PFSK-1 (cell line): ENCODE measurements at regions not wholly inside any gene's neighbourhood (a gene's known extent, or its start where the extent isn't known, plus 50 kb on each side); places are given as distances from the start of the nearest gene placed in this dataset.

Source experiments
- POLR2AphosphoS5 ChIP-seq: IDR thresholded peaks from 2 replicates; pipeline ENCODE4 v1.6.1; 2012; ENCODE audit warnings: low read depth, mild to moderate bottlenecking, control low read depth, low read length, moderate library complexity
- SIN3A ChIP-seq: IDR thresholded peaks from 2 replicates; pipeline ENCODE4 v1.6.1; 2012; ENCODE audit warnings: mild to moderate bottlenecking, low read length, moderate library complexity, borderline replicate concordance; ENCODE audit not compliant: insufficient read depth
- TAF1 ChIP-seq: IDR thresholded peaks from 2 replicates; pipeline ENCODE4 v1.6.1; 2012; ENCODE audit warnings: low read length, control low read depth, borderline replicate concordance; ENCODE audit not compliant: insufficient read depth

DNA sequence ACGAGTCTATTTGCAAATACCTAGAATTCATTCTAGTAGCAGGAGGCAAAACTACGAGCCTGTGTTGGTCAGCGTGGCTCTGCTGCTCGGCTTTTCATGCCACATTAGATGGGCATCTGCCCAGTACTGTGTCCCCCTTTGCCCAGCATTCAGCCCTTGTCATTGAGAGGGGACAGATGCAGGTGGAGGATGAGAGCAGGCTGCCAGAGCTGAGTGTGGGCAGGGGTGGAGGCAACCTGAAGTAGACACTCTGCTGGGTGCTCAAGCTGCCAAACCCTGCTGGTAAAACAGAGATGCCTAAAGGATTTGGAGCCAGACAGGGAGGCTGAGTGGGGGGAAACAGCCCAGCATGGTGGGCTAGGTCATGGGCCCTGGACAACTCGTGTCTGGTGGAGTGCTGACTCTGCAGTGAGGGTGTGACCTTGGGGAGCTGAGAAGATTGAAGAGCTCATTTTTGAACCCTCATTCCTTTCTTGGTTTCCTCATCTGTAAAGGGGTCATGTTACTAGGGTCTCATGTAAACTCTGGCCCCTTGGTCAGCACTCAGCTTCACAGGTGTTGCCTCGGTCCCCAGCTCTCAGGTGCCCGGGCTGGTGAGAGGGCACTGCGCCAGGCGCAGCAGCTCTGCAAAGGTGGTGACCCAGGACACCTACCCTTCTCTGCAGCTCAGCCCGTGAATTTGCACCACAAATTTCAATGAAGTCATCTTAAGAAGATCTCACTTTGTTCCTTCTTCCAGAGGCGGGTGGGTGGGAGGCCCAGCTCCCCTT, 64.2 kb upstream of the BHLHE23 start:
- TF ChIP-seq TAF1 (no peak), SIN3A (no peak), POLR2AphosphoS5 (no peak)
